Immature natural killer cell (primary cell): ENCODE measurements at regions not wholly inside any gene's neighbourhood (a gene's known extent, or its start where the extent isn't known, plus 50 kb on each side); places are given as distances from the start of the nearest gene placed in this dataset.
"Not testable (repeated sequence)": the region's sequence is repeated elsewhere in the genome, so short reads cannot be mapped to it uniquely, and the experiment has no call there.

Experiments
- DNase-seq, 3 donors: peaks; one replicate each; pipeline ENCODE4 v3.0.0; 2022; ENCODE audit warnings: mixed read lengths in 1 of 3
- H3K27ac Mint-ChIP-seq, 6 donors: one replicate each; pipeline ENCODE4 v1.8.0; 2020; ENCODE audit warnings: mixed read lengths in 6 of 6, mild to moderate bottlenecking in 5 of 6, inconsistent platforms in 4 of 6, moderate library complexity in 3 of 6
- H3K27me3 Mint-ChIP-seq, 3 donors: one replicate each; pipeline ENCODE4 v1.8.0; 2020 to 2021; ENCODE audit warnings: low read depth in 3 of 3, mild to moderate bottlenecking in 3 of 3, mixed read lengths in 3 of 3, moderate library complexity in 3 of 3, inconsistent platforms in 1 of 3
- H3K36me3 Mint-ChIP-seq, 3 donors: one replicate each; pipeline ENCODE4 v1.8.0; 2020; ENCODE audit warnings: mixed read lengths in 3 of 3, inconsistent platforms in 2 of 3, mild to moderate bottlenecking in 2 of 3
- H3K4me1 Mint-ChIP-seq, 2 donors: one replicate each; pipeline ENCODE4 v1.8.0; 2020; ENCODE audit warnings: inconsistent platforms in 2 of 2, mild to moderate bottlenecking in 2 of 2, mixed read lengths in 2 of 2, moderate library complexity in 1 of 2
- H3K4me3 Mint-ChIP-seq, 5 donors: one replicate each; pipeline ENCODE4 v1.8.0; 2020; ENCODE audit warnings: mild to moderate bottlenecking in 5 of 5, mixed read lengths in 5 of 5, inconsistent platforms in 3 of 5, moderate library complexity in 3 of 5
- H3K9me3 Mint-ChIP-seq, 6 donors: one replicate each; pipeline ENCODE4 v1.8.0; 2020; ENCODE audit warnings: mild to moderate bottlenecking in 6 of 6, mixed read lengths in 6 of 6, inconsistent platforms in 4 of 6, moderate library complexity in 3 of 6

- no peak for DNase-seq
- Mint-ChIP-seq H3K4me1 (no peaks in the 10 kb centered on the region), H3K4me3 (no peak overlapping the region), H3K9me3 (peaks cover 4 to 42% (median 29%) of the 10 kb centered on the region in 6 donors), H3K36me3 (no peaks in the 10 kb centered on the region), H3K27me3 (no peaks in the 10 kb centered on the region), H3K27ac (no peak overlapping the region)
These were observed 597.6 kb downstream of the NXPH1 start for GRCh38 chr7:9030976-9031375.

- Mint-ChIP-seq H3K4me3 (no peak overlapping the region), H3K36me3 (no peaks in the 10 kb centered on the region), H3K9me3 (peaks cover 4 to 39% (median 28%) of the 10 kb centered on the region in 6 donors), H3K27me3 (no peaks in the 10 kb centered on the region), H3K4me1 (no peaks in the 10 kb centered on the region), H3K27ac (no peak overlapping the region)
- DNase-seq = no peak
These were observed 598.0 kb downstream of the NXPH1 start for GRCh38 chr7:9031386-9031785.

GRCh38 chr7:9036080-9036479 is 602.7 kb downstream of the NXPH1 start:
- H3K27me3 Mint-ChIP-seq = no peaks in the 10 kb centered on the region
- no peak for DNase-seq

GRCh38 chr7:9071160-9071762 is 637.9 kb downstream of the NXPH1 start:
- Mint-ChIP-seq H3K27ac (no peak overlapping the region), H3K27me3 (no peaks in the 10 kb centered on the region), H3K4me3 (no peak overlapping the region), H3K36me3 (peaks cover 0 to 3% (median 0%) of the 10 kb centered on the region in 3 donors), H3K9me3 (peaks cover 8 to 26% (median 23%) of the 10 kb centered on the region in 6 donors), H3K4me1 (no peaks in the 10 kb centered on the region)
- no peak for DNase-seq

More at GRCh38 chr7:9036080-9036479, 602.7 kb downstream of the NXPH1 start:
- H3K4me1 Mint-ChIP-seq = no peaks in the 10 kb centered on the region
- H3K9me3 Mint-ChIP-seq = peaks cover 6 to 35% (median 15%) of the 10 kb centered on the region in 6 donors
- no peaks in the 10 kb centered on the region for H3K36me3 Mint-ChIP-seq
- no peak overlapping the region for H3K27ac Mint-ChIP-seq
- no peak overlapping the region for H3K4me3 Mint-ChIP-seq

GRCh38 chr7:9075774-9076173 is 642.4 kb downstream of the NXPH1 start:
- peaks cover 9 to 25% (median 15%) of the 10 kb centered on the region in 6 donors for H3K9me3 Mint-ChIP-seq
- DNase-seq, H3K27ac Mint-ChIP-seq, H3K4me3 Mint-ChIP-seq, H3K36me3 Mint-ChIP-seq, H3K27me3 Mint-ChIP-seq, H3K4me1 Mint-ChIP-seq: not testable (repeated sequence)

- H3K9me3 Mint-ChIP-seq = peaks cover 2 to 50% (median 24%) of the 10 kb centered on the region in 6 donors
- DNase-seq = no peak
- peaks cover 0 to 1% (median 0%) of the 10 kb centered on the region in 3 donors for H3K27me3 Mint-ChIP-seq
- H3K4me1 Mint-ChIP-seq = no peaks in the 10 kb centered on the region
- H3K36me3 Mint-ChIP-seq = no peaks in the 10 kb centered on the region
- H3K4me3 Mint-ChIP-seq = no peak overlapping the region
- no peak overlapping the region for H3K27ac Mint-ChIP-seq
These were observed 648.8 kb downstream of the NXPH1 start for GRCh38 chr7:9082203-9082602.

GRCh38 chr7:9083837-9084236 is 650.4 kb downstream of the NXPH1 start:
- Mint-ChIP-seq H3K4me3 (no peak overlapping the region), H3K9me3 (peaks cover 0 to 50% (median 27%) of the 10 kb centered on the region in 6 donors), H3K36me3 (no peaks in the 10 kb centered on the region), H3K27me3 (peaks cover 0 to 1% (median 0%) of the 10 kb centered on the region in 3 donors), H3K27ac (no peak overlapping the region), H3K4me1 (no peaks in the 10 kb centered on the region)
- DNase-seq = no peak

- H3K36me3 Mint-ChIP-seq = no peaks in the 10 kb centered on the region
- no peak overlapping the region for H3K4me3 Mint-ChIP-seq
- H3K27ac Mint-ChIP-seq = no peak overlapping the region
- no peaks in the 10 kb centered on the region for H3K4me1 Mint-ChIP-seq
- peaks cover 14 to 38% (median 19%) of the 10 kb centered on the region in 6 donors for H3K9me3 Mint-ChIP-seq
- no peak for DNase-seq
- H3K27me3 Mint-ChIP-seq = peaks cover 0 to 1% (median 0%) of the 10 kb centered on the region in 3 donors
These were observed 657.9 kb downstream of the NXPH1 start for GRCh38 chr7:9091282-9091681.

- H3K4me1 Mint-ChIP-seq = no peaks in the 10 kb centered on the region
- H3K4me3 Mint-ChIP-seq = no peak overlapping the region
- peaks cover 8 to 49% (median 13%) of the 10 kb centered on the region in 6 donors for H3K9me3 Mint-ChIP-seq
- no peaks in the 10 kb centered on the region for H3K36me3 Mint-ChIP-seq
- no peak overlapping the region for H3K27ac Mint-ChIP-seq
- DNase-seq = no peak
- no peaks in the 10 kb centered on the region for H3K27me3 Mint-ChIP-seq
These were observed 664.2 kb downstream of the NXPH1 start for GRCh38 chr7:9097565-9098060.

- Mint-ChIP-seq H3K4me1 (no peaks in the 10 kb centered on the region), H3K27me3 (no peaks in the 10 kb centered on the region), H3K4me3 (no peak overlapping the region), H3K9me3 (peaks cover 6 to 34% (median 9%) of the 10 kb centered on the region in 6 donors), H3K27ac (no peak overlapping the region), H3K36me3 (no peaks in the 10 kb centered on the region)
- DNase-seq = no peak
These were observed 666.9 kb downstream of the NXPH1 start for GRCh38 chr7:9100289-9100688.

- Mint-ChIP-seq H3K27ac (no peak overlapping the region), H3K9me3 (peaks cover 5 to 39% (median 13%) of the 10 kb centered on the region in 6 donors), H3K4me1 (no peaks in the 10 kb centered on the region), H3K27me3 (no peaks in the 10 kb centered on the region), H3K36me3 (no peaks in the 10 kb centered on the region), H3K4me3 (no peak overlapping the region)
- DNase-seq = no peak
These were observed 669.4 kb downstream of the NXPH1 start for GRCh38 chr7:9102846-9103245.

- peaks cover 21 to 61% (median 31%) of the 10 kb centered on the region in 6 donors for H3K9me3 Mint-ChIP-seq
- H3K4me1 Mint-ChIP-seq = no peaks in the 10 kb centered on the region
- peaks cover 0 to under 1% (median 0%) of the 10 kb centered on the region in 3 donors for H3K36me3 Mint-ChIP-seq
- DNase-seq = no peak
- no peaks in the 10 kb centered on the region for H3K27me3 Mint-ChIP-seq
- no peak overlapping the region for H3K4me3 Mint-ChIP-seq
- no peak overlapping the region for H3K27ac Mint-ChIP-seq
These were observed 673.3 kb downstream of the NXPH1 start for GRCh38 chr7:9106747-9107146.

- Mint-ChIP-seq H3K4me3 (no peak overlapping the region), H3K27me3 (peaks cover 0 to 2% (median 0%) of the 10 kb centered on the region in 3 donors), H3K9me3 (peaks cover 6 to 41% (median 15%) of the 10 kb centered on the region in 6 donors), H3K4me1 (no peaks in the 10 kb centered on the region), H3K27ac (no peak overlapping the region), H3K36me3 (no peaks in the 10 kb centered on the region)
- no peak for DNase-seq
These were observed 686.9 kb downstream of the NXPH1 start for GRCh38 chr7:9120331-9120730.

- no peaks in the 10 kb centered on the region for H3K4me1 Mint-ChIP-seq
- H3K27me3 Mint-ChIP-seq = peaks cover 0 to 2% (median 0%) of the 10 kb centered on the region in 3 donors
- H3K9me3 Mint-ChIP-seq = peaks cover 2 to 36% (median 13%) of the 10 kb centered on the region in 6 donors
- no peak overlapping the region for H3K27ac Mint-ChIP-seq
- H3K4me3 Mint-ChIP-seq = no peak overlapping the region
- DNase-seq = no peak
- H3K36me3 Mint-ChIP-seq = no peaks in the 10 kb centered on the region
These were observed 690.9 kb downstream of the NXPH1 start for GRCh38 chr7:9124320-9124719.

GRCh38 chr7:9125246-9125645 is 691.8 kb downstream of the NXPH1 start:
- peaks cover 3 to 45% (median 18%) of the 10 kb centered on the region in 6 donors for H3K9me3 Mint-ChIP-seq
- no peaks in the 10 kb centered on the region for H3K36me3 Mint-ChIP-seq
- peaks cover 0 to 2% (median 0%) of the 10 kb centered on the region in 3 donors for H3K27me3 Mint-ChIP-seq
- no peak overlapping the region for H3K4me3 Mint-ChIP-seq
- H3K4me1 Mint-ChIP-seq = no peaks in the 10 kb centered on the region
- H3K27ac Mint-ChIP-seq = no peak overlapping the region
- DNase-seq = no peak
